ENCODE measurements at regions not wholly inside any gene's neighbourhood (a gene's known extent, or its start where the extent isn't known, plus 50 kb on each side); places are given as distances from the start of the nearest gene placed in this dataset.
A peak's percentile ranks its signal among the peaks of the same experiment; 100 is the strongest.

GRCh38 chr6:118761645-118762044 is 110.3 kb upstream of the CEP85L start:
- no peak overlapping the region for H3K4me3 ChIP-seq (ENCODE audit: low read depth, low read length)
- no peak overlapping the region for H3K9ac ChIP-seq (ENCODE audit: low read depth, low read length)
- no peaks in the 10 kb centered on the region for H3K9me3 ChIP-seq (ENCODE audit: control insufficient read depth, insufficient read depth, low read length)
- no peaks in the 10 kb centered on the region for H3K4me1 ChIP-seq (ENCODE audit: control insufficient read depth, insufficient read depth, low read length)
- no peak overlapping the region for H3K27ac ChIP-seq (ENCODE audit: low read depth, low read length)
- H3K27me3 ChIP-seq (ENCODE audit: control insufficient read depth, insufficient read depth, low read length), result no peaks in the 10 kb centered on the region
- H3K36me3 ChIP-seq (ENCODE audit: control insufficient read depth, insufficient read depth, low read length), result no peaks in the 10 kb centered on the region

GRCh38 chr6:118758946-118759345 is 107.6 kb upstream of the CEP85L start:
- Histone ChIP-seq H3K27me3 (ENCODE audit: control insufficient read depth, insufficient read depth, low read length) (no peaks in the 10 kb centered on the region), H3K9me3 (ENCODE audit: control insufficient read depth, insufficient read depth, low read length) (no peaks in the 10 kb centered on the region), H3K36me3 (ENCODE audit: control insufficient read depth, insufficient read depth, low read length) (no peaks in the 10 kb centered on the region), H3K4me1 (ENCODE audit: control insufficient read depth, insufficient read depth, low read length) (no peaks in the 10 kb centered on the region), H3K4me3 (ENCODE audit: low read depth, low read length) (no peak overlapping the region), H3K9ac (ENCODE audit: low read depth, low read length) (no peak overlapping the region), H3K27ac (ENCODE audit: low read depth, low read length) (no peak overlapping the region)

- no peaks in the 10 kb centered on the region for H3K4me1 ChIP-seq (ENCODE audit: control insufficient read depth, insufficient read depth, low read length)
- H3K27ac ChIP-seq (ENCODE audit: low read depth, low read length), result no peak overlapping the region
- H3K9me3 ChIP-seq (ENCODE audit: control insufficient read depth, insufficient read depth, low read length), result no peaks in the 10 kb centered on the region
- H3K9ac ChIP-seq (ENCODE audit: low read depth, low read length), result no peak overlapping the region
- no peak overlapping the region for H3K4me3 ChIP-seq (ENCODE audit: low read depth, low read length)
- H3K36me3 ChIP-seq (ENCODE audit: control insufficient read depth, insufficient read depth, low read length), result no peaks in the 10 kb centered on the region
- no peaks in the 10 kb centered on the region for H3K27me3 ChIP-seq (ENCODE audit: control insufficient read depth, insufficient read depth, low read length)
These were observed 104.7 kb upstream of the CEP85L start for GRCh38 chr6:118755941-118756646.

DNA sequence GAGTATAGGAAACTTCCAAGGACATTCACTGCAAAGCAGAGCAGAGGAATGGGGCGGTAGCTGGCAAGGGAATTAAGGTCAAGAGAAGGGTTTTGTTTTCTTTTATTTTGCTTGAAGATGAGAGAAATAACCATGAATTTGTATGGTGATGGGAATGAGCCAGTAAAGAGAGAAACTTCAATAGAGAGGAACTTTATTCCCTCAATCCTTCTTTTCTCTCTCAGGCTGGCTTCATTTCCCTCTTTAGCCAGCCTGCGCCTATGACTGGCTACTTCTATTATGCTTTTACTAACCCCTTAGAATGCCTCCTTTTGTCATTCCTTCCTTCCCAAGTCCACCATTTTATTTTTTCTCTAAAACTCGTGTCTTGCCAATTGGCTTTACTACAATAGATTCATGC is 101.4 kb upstream of the CEP85L start:
- H3K27me3 ChIP-seq (ENCODE audit: control insufficient read depth, insufficient read depth, low read length), result no peaks in the 10 kb centered on the region
- no peaks in the 10 kb centered on the region for H3K9me3 ChIP-seq (ENCODE audit: control insufficient read depth, insufficient read depth, low read length)
- no peak overlapping the region for H3K27ac ChIP-seq (ENCODE audit: low read depth, low read length)
- peaks cover 8% of the 10 kb centered on the region for H3K4me1 ChIP-seq (ENCODE audit: control insufficient read depth, insufficient read depth, low read length)
- no peak overlapping the region for H3K4me3 ChIP-seq (ENCODE audit: low read depth, low read length)
- no peak overlapping the region for H3K9ac ChIP-seq (ENCODE audit: low read depth, low read length)
- H3K36me3 ChIP-seq (ENCODE audit: control insufficient read depth, insufficient read depth, low read length), result no peaks in the 10 kb centered on the region

DNA sequence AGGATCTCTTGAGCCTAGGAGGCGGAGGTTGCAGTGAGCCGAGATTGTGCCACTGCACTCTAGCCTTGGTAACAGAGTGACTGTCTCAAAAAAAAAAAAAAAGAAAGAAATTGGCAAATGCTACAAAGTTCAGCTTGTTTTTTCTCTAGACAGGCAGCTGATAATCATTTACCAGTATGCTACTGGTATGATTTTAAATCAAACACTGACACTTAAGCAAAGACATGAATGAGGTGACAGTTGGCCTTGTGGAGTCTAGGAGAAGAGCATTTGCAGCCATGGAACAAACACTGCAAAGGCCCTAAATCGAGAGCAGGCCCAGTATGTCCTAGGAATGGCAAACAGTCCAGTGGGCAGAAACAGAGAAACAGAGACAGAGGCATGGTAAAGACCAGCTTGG is 99.7 kb upstream of the CEP85L start:
- no peak overlapping the region for H3K4me3 ChIP-seq (ENCODE audit: low read depth, low read length)
- no peak overlapping the region for H3K27ac ChIP-seq (ENCODE audit: low read depth, low read length)
- peaks cover 10% of the 10 kb centered on the region for H3K4me1 ChIP-seq (ENCODE audit: control insufficient read depth, insufficient read depth, low read length)
- H3K9me3 ChIP-seq (ENCODE audit: control insufficient read depth, insufficient read depth, low read length), result no peaks in the 10 kb centered on the region
- H3K27me3 ChIP-seq (ENCODE audit: control insufficient read depth, insufficient read depth, low read length), result no peaks in the 10 kb centered on the region
- H3K9ac ChIP-seq (ENCODE audit: low read depth, low read length), result no peak overlapping the region
- no peaks in the 10 kb centered on the region for H3K36me3 ChIP-seq (ENCODE audit: control insufficient read depth, insufficient read depth, low read length)

DNA sequence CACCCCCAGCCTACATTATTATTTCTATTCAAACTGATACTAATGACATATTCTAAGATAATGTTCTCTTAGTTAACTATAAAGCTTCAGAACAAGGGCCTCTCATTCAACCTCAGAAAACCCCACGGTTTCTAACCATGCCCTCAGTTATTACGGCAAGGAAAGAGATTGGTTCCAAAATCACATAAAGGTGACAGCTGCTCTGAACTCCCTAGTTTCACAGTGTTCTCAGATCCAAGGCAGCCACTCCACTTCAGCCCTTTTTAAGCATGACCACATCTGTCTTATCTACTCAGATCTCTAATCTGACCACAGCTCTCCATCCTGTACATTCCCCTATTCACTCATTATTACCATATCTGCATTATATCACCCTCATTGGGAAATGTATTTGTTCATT is 98.8 kb upstream of the CEP85L start:
- H3K27me3 ChIP-seq (ENCODE audit: control insufficient read depth, insufficient read depth, low read length), result no peaks in the 10 kb centered on the region
- no peaks in the 10 kb centered on the region for H3K9me3 ChIP-seq (ENCODE audit: control insufficient read depth, insufficient read depth, low read length)
- peaks cover 10% of the 10 kb centered on the region for H3K4me1 ChIP-seq (ENCODE audit: control insufficient read depth, insufficient read depth, low read length)
- no peaks in the 10 kb centered on the region for H3K36me3 ChIP-seq (ENCODE audit: control insufficient read depth, insufficient read depth, low read length)
- H3K4me3 ChIP-seq (ENCODE audit: low read depth, low read length), result no peak overlapping the region
- H3K9ac ChIP-seq (ENCODE audit: low read depth, low read length), result no peak overlapping the region
- no peak overlapping the region for H3K27ac ChIP-seq (ENCODE audit: low read depth, low read length)

DNA sequence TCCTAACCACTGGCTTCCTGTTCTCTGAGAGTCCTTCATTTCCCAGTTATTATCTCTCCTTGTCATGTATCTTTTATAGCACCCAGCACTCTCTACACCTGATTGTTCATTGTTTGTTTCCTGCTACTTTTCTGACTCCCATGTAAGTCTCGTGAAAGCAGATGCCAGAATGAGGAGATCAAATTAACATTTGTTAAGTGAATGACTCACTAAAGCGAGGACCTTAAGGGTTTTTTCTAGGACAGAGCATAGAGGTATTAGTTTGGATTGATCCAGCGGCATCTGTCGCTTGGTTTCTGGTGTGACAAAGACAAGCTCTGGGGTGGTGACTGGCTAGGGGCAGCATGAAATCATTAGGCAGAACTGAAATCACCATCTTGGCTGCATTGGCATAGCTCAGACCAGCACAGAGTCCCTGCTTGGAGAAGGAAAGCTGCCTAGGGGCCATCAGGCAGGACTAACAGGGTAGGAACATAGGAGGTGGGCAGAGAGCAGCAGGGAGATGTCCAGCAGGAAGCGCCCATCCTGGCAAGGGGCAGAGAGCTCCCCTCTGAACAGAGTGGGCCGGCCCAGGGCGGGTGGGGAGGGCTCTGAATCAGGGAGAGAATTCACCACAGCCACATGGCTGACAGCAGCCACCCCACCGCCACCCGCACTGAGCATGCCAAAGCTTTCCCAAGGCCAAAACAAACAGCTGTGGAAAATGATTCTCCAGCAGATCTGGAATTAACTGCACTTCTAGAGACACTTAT is 97.1 kb upstream of the CEP85L start:
- Histone ChIP-seq H3K27ac (ENCODE audit: low read depth, low read length) (peak overlapping the region; percentile 60), H3K4me1 (ENCODE audit: control insufficient read depth, insufficient read depth, low read length) (peaks cover 10% of the 10 kb centered on the region), H3K9me3 (ENCODE audit: control insufficient read depth, insufficient read depth, low read length) (no peaks in the 10 kb centered on the region), H3K27me3 (ENCODE audit: control insufficient read depth, insufficient read depth, low read length) (no peaks in the 10 kb centered on the region), H3K36me3 (ENCODE audit: control insufficient read depth, insufficient read depth, low read length) (no peaks in the 10 kb centered on the region), H3K4me3 (ENCODE audit: low read depth, low read length) (peak overlapping the region; percentile 11; the same call in 1 of the 2 replicates), H3K9ac (ENCODE audit: low read depth, low read length) (peak overlapping the region; percentile 6; the same call in 1 of the 2 replicates)

DNA sequence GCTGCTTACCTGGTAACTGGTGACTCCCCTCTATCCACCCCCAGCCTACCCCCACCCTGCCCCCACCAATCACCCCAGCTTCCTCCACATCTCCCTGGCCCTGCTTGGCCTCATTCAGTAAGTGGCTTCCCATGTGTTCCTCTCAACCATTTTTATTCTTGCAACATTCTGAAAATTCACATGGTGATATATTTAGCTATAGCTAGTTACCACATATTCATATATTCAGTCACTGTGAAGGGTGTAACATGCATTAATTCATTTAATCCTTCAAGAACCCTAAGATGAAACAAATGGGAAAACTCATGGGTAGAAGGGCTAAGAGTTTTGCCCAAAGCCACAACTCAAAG is 95.4 kb upstream of the CEP85L start:
- peaks cover 10% of the 10 kb centered on the region for H3K4me1 ChIP-seq (ENCODE audit: control insufficient read depth, insufficient read depth, low read length)

DNA sequence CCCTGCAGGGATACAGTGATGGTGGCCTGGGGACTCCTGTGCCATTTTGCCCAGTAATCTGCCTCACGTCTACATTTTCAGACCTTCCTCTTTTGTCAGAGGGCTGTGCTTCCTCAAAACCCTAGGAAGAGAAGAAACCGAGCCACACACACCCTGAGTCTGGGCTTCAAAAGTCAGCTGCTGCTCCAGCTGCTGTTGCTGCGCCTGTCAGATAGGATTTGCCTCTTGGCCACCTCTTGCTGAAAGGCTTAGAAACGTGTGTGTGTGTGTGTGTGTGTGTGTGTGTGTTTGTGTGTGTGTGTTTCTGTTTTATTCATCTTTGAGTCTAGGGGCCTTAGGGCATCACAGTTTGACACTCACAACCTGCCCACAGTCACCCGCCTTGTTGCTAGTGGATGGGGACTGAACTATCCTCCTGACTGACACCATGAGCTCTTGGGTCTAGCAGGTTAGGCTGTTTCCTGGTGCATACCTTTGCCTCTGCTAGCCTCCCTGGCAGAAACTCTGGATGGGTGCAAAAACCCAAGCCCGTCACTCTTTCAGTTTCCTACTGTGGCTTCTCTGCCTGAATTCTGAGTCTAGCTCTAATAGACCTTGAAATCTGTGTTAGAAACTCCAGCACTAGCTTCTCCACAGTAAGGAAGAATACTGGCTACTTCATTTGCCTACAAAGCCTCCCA is 94.9 kb upstream of the CEP85L start:
- Histone ChIP-seq H3K36me3 (ENCODE audit: control insufficient read depth, insufficient read depth, low read length) (no peaks in the 10 kb centered on the region), H3K4me1 (ENCODE audit: control insufficient read depth, insufficient read depth, low read length) (peaks cover 10% of the 10 kb centered on the region), H3K9me3 (ENCODE audit: control insufficient read depth, insufficient read depth, low read length) (no peaks in the 10 kb centered on the region), H3K4me3 (ENCODE audit: low read depth, low read length) (no peak overlapping the region), H3K27me3 (ENCODE audit: control insufficient read depth, insufficient read depth, low read length) (no peaks in the 10 kb centered on the region), H3K9ac (ENCODE audit: low read depth, low read length) (no peak overlapping the region), H3K27ac (ENCODE audit: low read depth, low read length) (no peak overlapping the region)

More for the DNA sequence above, 95.4 kb upstream of the CEP85L start:
- no peaks in the 10 kb centered on the region for H3K36me3 ChIP-seq (ENCODE audit: control insufficient read depth, insufficient read depth, low read length)
- H3K9me3 ChIP-seq (ENCODE audit: control insufficient read depth, insufficient read depth, low read length), result no peaks in the 10 kb centered on the region
- H3K27ac ChIP-seq (ENCODE audit: low read depth, low read length), result no peak overlapping the region
- no peak overlapping the region for H3K9ac ChIP-seq (ENCODE audit: low read depth, low read length)
- H3K27me3 ChIP-seq (ENCODE audit: control insufficient read depth, insufficient read depth, low read length), result no peaks in the 10 kb centered on the region
- H3K4me3 ChIP-seq (ENCODE audit: low read depth, low read length), result no peak overlapping the region

GRCh38 chr6:118745156-118745555 is 93.8 kb upstream of the CEP85L start:
- no peaks in the 10 kb centered on the region for H3K9me3 ChIP-seq (ENCODE audit: control insufficient read depth, insufficient read depth, low read length)
- no peaks in the 10 kb centered on the region for H3K27me3 ChIP-seq (ENCODE audit: control insufficient read depth, insufficient read depth, low read length)
- peaks cover 10% of the 10 kb centered on the region for H3K4me1 ChIP-seq (ENCODE audit: control insufficient read depth, insufficient read depth, low read length)
- H3K36me3 ChIP-seq (ENCODE audit: control insufficient read depth, insufficient read depth, low read length), result no peaks in the 10 kb centered on the region
- H3K27ac ChIP-seq (ENCODE audit: low read depth, low read length), result no peak overlapping the region
- H3K4me3 ChIP-seq (ENCODE audit: low read depth, low read length), result no peak overlapping the region
- H3K9ac ChIP-seq (ENCODE audit: low read depth, low read length), result no peak overlapping the region
